ENCODE measurements at regions not wholly inside any gene's neighbourhood (a gene's known extent, or its start where the extent isn't known, plus 50 kb on each side); places are given as distances from the start of the nearest gene placed in this dataset.

DNA sequence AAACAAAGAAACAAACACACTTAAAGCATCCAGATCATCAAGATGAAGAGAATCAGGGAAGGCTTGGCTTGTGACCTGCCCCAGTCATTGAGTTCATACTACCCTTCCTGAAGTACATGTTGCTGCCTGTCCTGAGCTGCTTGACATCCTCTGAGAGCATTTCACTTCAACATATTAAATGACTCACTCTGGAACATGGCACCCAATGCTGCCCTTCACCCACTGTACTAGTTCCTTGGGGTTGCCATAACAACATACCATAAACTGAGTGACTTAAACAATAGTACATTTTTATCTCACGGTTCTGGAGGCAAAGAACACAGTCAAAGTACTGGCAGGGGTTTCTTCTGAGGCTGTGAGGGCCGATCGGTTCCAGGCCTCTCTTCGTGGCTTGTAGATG lies 371.3 kb downstream of the RNF144A start:
- H3K9me2 ChIP-seq (replicated peaks; ENCODE audit: insufficient read depth, low read length): no peaks in the 10 kb centered on the region
- H3K27me3 ChIP-seq (ENCODE audit: low read length): no peaks in the 10 kb centered on the region
- H4K20me1 ChIP-seq (ENCODE audit: insufficient read depth, low read depth, low read length): no peaks in the 10 kb centered on the region
- H3K79me2 ChIP-seq (ENCODE audit: low read length): no peaks in the 10 kb centered on the region
- no peak overlapping the region for H3K4me3 ChIP-seq (ENCODE audit: low read length)
- H3K4me1 ChIP-seq (ENCODE audit: low read length): no peaks in the 10 kb centered on the region
- H3K27ac ChIP-seq (ENCODE audit: low read length): no peak overlapping the region
- H3K9ac ChIP-seq (ENCODE audit: low read length): no peak overlapping the region
- no peak for DNase-seq
- no peak overlapping the region for H2AFZ ChIP-seq (ENCODE audit: low read length)
- H3K4me2 ChIP-seq (ENCODE audit: low read depth, low read length, poor library complexity, severe bottlenecking): no peak overlapping the region
- H3K36me3 ChIP-seq (ENCODE audit: insufficient read depth, low read length): no peaks in the 10 kb centered on the region
- no peaks in the 10 kb centered on the region for H3K9me3 ChIP-seq (ENCODE audit: low read length)

DNA sequence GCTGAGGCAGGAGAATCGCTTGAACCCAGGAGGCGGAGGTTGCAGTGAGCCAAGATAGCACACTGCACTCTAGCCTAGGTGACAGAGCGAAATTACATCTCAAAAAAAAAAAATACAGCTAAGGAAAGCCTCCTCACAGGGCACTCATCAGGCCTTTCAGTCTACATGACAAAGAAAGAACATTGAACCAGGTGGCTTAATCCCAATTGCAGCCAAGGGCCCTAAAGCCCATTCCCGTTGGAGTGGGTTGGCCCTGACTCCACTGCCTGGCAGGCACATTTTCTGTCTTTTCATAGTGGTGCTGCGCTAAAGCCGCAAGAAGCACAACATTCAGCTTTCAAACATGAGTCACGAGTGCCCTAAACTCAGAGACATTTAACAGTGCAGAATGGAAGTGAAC lies 372.5 kb downstream of the RNF144A start:
- no peaks in the 10 kb centered on the region for H3K36me3 ChIP-seq (ENCODE audit: insufficient read depth, low read length)
- H3K4me3 ChIP-seq (ENCODE audit: low read length): no peak overlapping the region
- no peak overlapping the region for H2AFZ ChIP-seq (ENCODE audit: low read length)
- no peak overlapping the region for H3K9ac ChIP-seq (ENCODE audit: low read length)
- no peaks in the 10 kb centered on the region for H3K79me2 ChIP-seq (ENCODE audit: low read length)
- no peaks in the 10 kb centered on the region for H4K20me1 ChIP-seq (ENCODE audit: insufficient read depth, low read depth, low read length)
- H3K27ac ChIP-seq (ENCODE audit: low read length): no peak overlapping the region
- no peaks in the 10 kb centered on the region for H3K9me2 ChIP-seq (replicated peaks; ENCODE audit: insufficient read depth, low read length)
- H3K4me2 ChIP-seq (ENCODE audit: low read depth, low read length, poor library complexity, severe bottlenecking): no peak overlapping the region
- H3K9me3 ChIP-seq (ENCODE audit: low read length): no peaks in the 10 kb centered on the region
- DNase-seq: no peak
- H3K27me3 ChIP-seq (ENCODE audit: low read length): no peaks in the 10 kb centered on the region
- no peaks in the 10 kb centered on the region for H3K4me1 ChIP-seq (ENCODE audit: low read length)

DNA sequence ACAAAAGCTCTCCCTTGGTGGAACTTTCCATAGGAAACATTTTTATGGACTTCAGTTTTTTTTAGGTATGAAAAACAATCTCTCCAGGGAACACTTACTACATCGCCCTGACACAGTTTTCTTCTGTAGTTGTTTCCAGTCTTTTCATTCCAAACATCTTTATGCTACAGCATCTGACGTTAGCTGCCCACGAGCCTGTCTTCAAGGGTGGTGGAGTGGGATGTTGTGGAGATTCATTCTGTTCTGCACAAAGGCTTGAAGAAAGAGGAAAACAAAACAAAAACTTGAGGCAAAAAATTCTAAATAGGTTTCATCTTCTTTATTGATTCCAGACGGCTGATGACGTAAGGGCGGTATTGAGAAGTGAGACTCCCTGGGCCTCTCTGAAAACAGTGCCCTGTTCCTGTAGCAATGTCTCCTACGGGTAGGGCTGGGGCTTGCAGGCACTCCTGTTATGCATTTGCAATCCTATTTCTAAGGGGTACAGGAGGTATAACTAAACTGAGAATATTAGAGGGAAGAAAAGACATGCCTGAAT lies 375.0 kb downstream of the RNF144A start:
- DNase-seq: no peak
- H3K36me3 ChIP-seq (ENCODE audit: insufficient read depth, low read length): no peaks in the 10 kb centered on the region
- H3K4me2 ChIP-seq (ENCODE audit: low read depth, low read length, poor library complexity, severe bottlenecking): no peak overlapping the region
- H3K9me2 ChIP-seq (replicated peaks; ENCODE audit: insufficient read depth, low read length): no peaks in the 10 kb centered on the region
- H3K27ac ChIP-seq (ENCODE audit: low read length): no peak overlapping the region
- no peak overlapping the region for H3K4me3 ChIP-seq (ENCODE audit: low read length)
- H3K4me1 ChIP-seq (ENCODE audit: low read length): no peaks in the 10 kb centered on the region
- no peak overlapping the region for H2AFZ ChIP-seq (ENCODE audit: low read length)
- H3K79me2 ChIP-seq (ENCODE audit: low read length): no peaks in the 10 kb centered on the region
- H3K9ac ChIP-seq (ENCODE audit: low read length): no peak overlapping the region
- no peaks in the 10 kb centered on the region for H3K27me3 ChIP-seq (ENCODE audit: low read length)
- H4K20me1 ChIP-seq (ENCODE audit: insufficient read depth, low read depth, low read length): no peaks in the 10 kb centered on the region
- no peaks in the 10 kb centered on the region for H3K9me3 ChIP-seq (ENCODE audit: low read length)

DNA sequence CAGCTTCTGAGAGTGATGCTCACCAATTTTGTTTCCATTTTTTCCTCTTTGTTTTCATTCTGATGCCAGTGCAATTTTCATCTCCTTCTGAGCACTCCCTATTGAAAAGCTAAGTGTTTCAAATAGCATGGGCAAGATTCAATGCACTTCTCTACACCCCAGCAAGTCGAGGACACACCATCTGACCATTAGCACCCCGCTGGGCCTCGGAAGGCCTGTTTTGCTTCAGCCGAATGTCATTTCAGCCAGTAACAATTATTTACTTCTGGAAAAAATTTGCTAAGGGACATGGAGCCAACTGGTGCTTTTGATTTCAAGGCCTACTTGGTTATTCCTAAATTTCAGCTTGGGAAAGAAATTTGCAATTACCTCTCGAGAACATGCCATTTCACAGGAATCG lies 392.4 kb downstream of the RNF144A start:
- no peak for DNase-seq
- Histone ChIP-seq H3K9ac (ENCODE audit: low read length) (no peak overlapping the region), H4K20me1 (ENCODE audit: insufficient read depth, low read depth, low read length) (no peaks in the 10 kb centered on the region), H3K27ac (ENCODE audit: low read length) (no peak overlapping the region), H3K4me1 (ENCODE audit: low read length) (no peaks in the 10 kb centered on the region), H2AFZ (ENCODE audit: low read length) (no peak overlapping the region), H3K9me3 (ENCODE audit: low read length) (no peaks in the 10 kb centered on the region), H3K4me3 (ENCODE audit: low read length) (no peak overlapping the region), H3K36me3 (ENCODE audit: insufficient read depth, low read length) (no peaks in the 10 kb centered on the region), H3K4me2 (ENCODE audit: low read depth, low read length, poor library complexity, severe bottlenecking) (no peak overlapping the region), H3K79me2 (ENCODE audit: low read length) (no peaks in the 10 kb centered on the region), H3K27me3 (ENCODE audit: low read length) (no peaks in the 10 kb centered on the region), H3K9me2 (replicated peaks; ENCODE audit: insufficient read depth, low read length) (no peaks in the 10 kb centered on the region)

DNA sequence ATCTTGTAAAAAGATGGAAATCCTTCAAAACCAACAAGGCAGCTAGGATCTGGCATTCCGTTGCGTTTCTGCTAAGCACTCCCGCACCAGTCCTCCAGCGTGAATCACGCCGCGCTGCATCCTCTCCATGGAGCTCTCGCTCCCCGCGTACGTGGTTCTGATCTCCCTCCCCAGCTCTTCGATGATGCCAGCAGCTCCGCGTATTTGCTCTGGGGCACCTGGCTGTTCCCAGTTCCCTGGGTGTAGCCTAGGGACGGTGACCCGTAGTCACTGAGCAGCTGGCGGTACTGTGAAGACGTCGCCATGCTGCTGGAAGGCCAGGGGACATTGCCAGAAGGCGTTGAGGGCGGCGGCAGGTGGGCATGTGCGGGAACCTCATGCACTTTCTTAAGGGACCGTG lies 407.5 kb downstream of the RNF144A start:
- Histone ChIP-seq H2AFZ (ENCODE audit: low read length) (no peak overlapping the region), H3K4me2 (ENCODE audit: low read depth, low read length, poor library complexity, severe bottlenecking) (no peak overlapping the region), H3K4me3 (ENCODE audit: low read length) (no peak overlapping the region), H3K79me2 (ENCODE audit: low read length) (no peaks in the 10 kb centered on the region), H3K9me3 (ENCODE audit: low read length) (no peaks in the 10 kb centered on the region), H3K36me3 (ENCODE audit: insufficient read depth, low read length) (no peaks in the 10 kb centered on the region), H3K9ac (ENCODE audit: low read length) (no peak overlapping the region), H3K27ac (ENCODE audit: low read length) (no peak overlapping the region), H3K27me3 (ENCODE audit: low read length) (no peaks in the 10 kb centered on the region), H4K20me1 (ENCODE audit: insufficient read depth, low read depth, low read length) (no peaks in the 10 kb centered on the region), H3K9me2 (replicated peaks; ENCODE audit: insufficient read depth, low read length) (no peaks in the 10 kb centered on the region), H3K4me1 (ENCODE audit: low read length) (no peaks in the 10 kb centered on the region)
- DNase-seq: no peak

DNA sequence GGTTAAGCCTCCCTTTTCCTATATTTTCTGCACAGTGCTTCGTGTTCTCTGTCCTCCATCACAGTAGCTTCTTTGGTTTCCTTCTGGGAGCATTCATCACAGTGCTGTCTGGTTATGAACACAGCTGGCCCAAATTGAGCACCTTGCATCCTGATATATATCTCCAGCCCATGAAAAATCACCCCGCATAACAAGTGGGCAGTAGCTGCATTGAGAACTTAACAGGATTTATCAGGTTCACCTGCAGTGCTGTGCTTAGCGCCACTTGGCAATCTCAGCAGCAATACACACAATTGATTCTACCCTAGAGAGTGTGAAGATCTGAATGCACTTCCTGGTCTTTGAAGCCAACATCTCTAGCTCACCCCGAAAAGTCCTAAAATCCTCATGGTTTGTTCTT lies 408.0 kb downstream of the RNF144A start:
- Histone ChIP-seq H3K27me3 (ENCODE audit: low read length) (no peaks in the 10 kb centered on the region), H3K4me2 (ENCODE audit: low read depth, low read length, poor library complexity, severe bottlenecking) (no peak overlapping the region), H3K9me2 (replicated peaks; ENCODE audit: insufficient read depth, low read length) (no peaks in the 10 kb centered on the region), H3K9ac (ENCODE audit: low read length) (no peak overlapping the region), H3K4me3 (ENCODE audit: low read length) (no peak overlapping the region), H3K79me2 (ENCODE audit: low read length) (no peaks in the 10 kb centered on the region), H4K20me1 (ENCODE audit: insufficient read depth, low read depth, low read length) (no peaks in the 10 kb centered on the region), H2AFZ (ENCODE audit: low read length) (no peak overlapping the region), H3K36me3 (ENCODE audit: insufficient read depth, low read length) (no peaks in the 10 kb centered on the region), H3K27ac (ENCODE audit: low read length) (no peak overlapping the region), H3K4me1 (ENCODE audit: low read length) (no peaks in the 10 kb centered on the region), H3K9me3 (ENCODE audit: low read length) (no peaks in the 10 kb centered on the region)
- DNase-seq: no peak

DNA sequence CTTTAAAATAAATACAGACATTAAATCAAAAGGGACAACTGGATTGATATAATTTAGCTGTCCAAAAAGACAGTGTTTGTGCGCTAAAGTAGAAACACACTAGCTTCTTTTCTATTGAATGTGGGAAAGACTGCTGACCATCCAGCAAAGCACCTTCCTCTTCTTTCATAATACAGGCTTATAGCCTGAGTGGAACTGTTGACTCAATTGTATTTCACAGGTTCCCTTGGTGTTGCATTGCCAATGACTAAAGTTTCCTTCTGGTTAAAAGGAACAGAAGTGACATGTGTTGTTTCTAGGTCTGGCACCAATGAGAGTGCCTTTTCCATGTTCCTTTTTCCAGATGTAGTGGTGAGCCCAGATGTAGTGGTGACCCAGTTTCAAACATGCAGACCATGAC lies 412.3 kb downstream of the RNF144A start:
- no peak for DNase-seq
- Histone ChIP-seq H3K4me1 (ENCODE audit: low read length) (no peaks in the 10 kb centered on the region), H3K9me2 (replicated peaks; ENCODE audit: insufficient read depth, low read length) (no peaks in the 10 kb centered on the region), H3K79me2 (ENCODE audit: low read length) (no peaks in the 10 kb centered on the region), H4K20me1 (ENCODE audit: insufficient read depth, low read depth, low read length) (no peaks in the 10 kb centered on the region), H2AFZ (ENCODE audit: low read length) (no peak overlapping the region), H3K36me3 (ENCODE audit: insufficient read depth, low read length) (no peaks in the 10 kb centered on the region), H3K9ac (ENCODE audit: low read length) (no peak overlapping the region), H3K27me3 (ENCODE audit: low read length) (no peaks in the 10 kb centered on the region), H3K4me3 (ENCODE audit: low read length) (no peak overlapping the region), H3K4me2 (ENCODE audit: low read depth, low read length, poor library complexity, severe bottlenecking) (no peak overlapping the region), H3K27ac (ENCODE audit: low read length) (no peak overlapping the region), H3K9me3 (ENCODE audit: low read length) (no peaks in the 10 kb centered on the region)

DNA sequence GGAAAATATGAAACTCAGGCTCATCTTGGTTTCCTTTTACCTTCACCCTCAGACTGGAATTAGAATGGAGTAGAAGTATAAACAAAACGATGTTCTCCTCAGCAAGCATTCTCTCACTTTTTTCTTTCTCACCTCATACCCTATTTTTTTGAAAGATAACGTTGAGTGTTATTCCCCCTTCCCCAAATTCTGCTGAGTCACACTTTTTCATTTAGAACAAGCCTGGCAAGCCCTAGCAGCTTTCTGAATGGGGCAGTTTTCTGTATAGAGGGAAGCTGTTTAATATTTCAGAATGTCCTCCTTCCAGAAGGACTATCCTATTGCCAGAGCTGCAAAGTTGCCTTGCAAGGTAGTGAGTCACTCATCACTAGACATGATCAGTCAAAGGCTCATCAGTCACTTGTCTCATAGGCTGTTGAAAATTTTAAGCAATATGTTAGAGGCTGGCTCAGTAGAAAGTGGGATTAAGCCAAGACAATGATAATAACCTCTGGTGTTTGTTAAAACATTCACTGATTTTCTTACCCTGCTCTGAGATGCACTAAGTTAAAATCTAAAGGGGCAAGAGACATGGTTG lies 416.1 kb downstream of the RNF144A start:
- H3K4me3 ChIP-seq (ENCODE audit: low read length): no peak overlapping the region
- H3K27me3 ChIP-seq (ENCODE audit: low read length): no peaks in the 10 kb centered on the region
- DNase-seq: no peak
- H4K20me1 ChIP-seq (ENCODE audit: insufficient read depth, low read depth, low read length): no peaks in the 10 kb centered on the region
- H3K9me2 ChIP-seq (replicated peaks; ENCODE audit: insufficient read depth, low read length): no peaks in the 10 kb centered on the region
- no peaks in the 10 kb centered on the region for H3K36me3 ChIP-seq (ENCODE audit: insufficient read depth, low read length)
- H2AFZ ChIP-seq (ENCODE audit: low read length): no peak overlapping the region
- H3K79me2 ChIP-seq (ENCODE audit: low read length): no peaks in the 10 kb centered on the region
- H3K9ac ChIP-seq (ENCODE audit: low read length): no peak overlapping the region
- H3K4me1 ChIP-seq (ENCODE audit: low read length): no peaks in the 10 kb centered on the region
- no peak overlapping the region for H3K27ac ChIP-seq (ENCODE audit: low read length)
- no peak overlapping the region for H3K4me2 ChIP-seq (ENCODE audit: low read depth, low read length, poor library complexity, severe bottlenecking)
- no peaks in the 10 kb centered on the region for H3K9me3 ChIP-seq (ENCODE audit: low read length)

Measured in Karpas-422 (cell line).